HG03571 (cell line): ENCODE measurements at regions not wholly inside any gene's neighbourhood (a gene's known extent, or its start where the extent isn't known, plus 50 kb on each side); places are given as distances from the start of the nearest gene placed in this dataset.
"Not testable (repeated sequence)": the region's sequence is repeated elsewhere in the genome, so short reads cannot be mapped to it uniquely, and the experiment has no call there.

Source experiments
- ATAC-seq: cut with Tn5 transposase; IDR thresholded peaks from one replicate; pipeline ENCODE4 v1.9.1; 2021; ENCODE audit not compliant: unreplicated experiment

DNA sequence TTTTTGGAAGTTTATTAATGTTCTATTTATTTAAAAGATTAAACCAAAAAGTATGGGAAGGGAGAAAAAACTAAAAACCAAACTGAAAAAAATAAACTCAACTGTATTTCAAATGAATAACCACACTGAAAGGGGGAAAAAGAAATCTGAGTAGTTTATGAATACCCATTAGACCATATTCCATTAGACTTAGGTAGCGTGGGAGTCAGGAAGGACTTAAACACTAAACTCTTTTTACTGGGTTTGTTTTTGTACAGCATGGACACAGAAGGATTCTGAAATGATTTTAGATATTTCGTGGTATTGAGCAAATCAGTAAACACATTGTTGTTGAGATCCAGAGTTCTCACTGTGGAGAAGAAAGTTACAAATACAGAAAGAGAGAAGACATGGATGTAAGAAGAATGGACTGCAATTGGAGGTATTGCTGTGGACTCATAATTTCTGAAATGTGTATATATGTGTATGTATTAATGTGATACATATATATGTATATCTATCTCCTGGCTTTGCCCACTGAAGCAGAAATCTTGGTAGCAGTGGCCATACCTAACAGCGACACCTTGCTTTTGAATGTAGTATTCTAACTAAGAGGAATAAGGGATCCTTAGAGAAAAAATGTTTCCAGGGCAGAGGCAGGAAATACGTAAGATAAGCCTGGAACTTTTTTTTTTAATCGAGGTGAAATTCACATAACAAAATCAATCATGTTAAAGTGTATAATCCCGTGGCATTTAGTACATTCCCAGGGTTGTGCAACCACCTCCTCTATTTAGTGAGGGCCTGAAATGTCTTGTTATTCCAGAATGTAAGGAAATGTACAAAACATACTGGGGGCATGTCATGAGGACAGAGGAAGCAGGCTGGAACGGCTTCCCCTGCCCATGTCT is 228.8 kb downstream of the SMARCA2 start:
- no peak for ATAC-seq

- ATAC-seq: no peak
Measured at GRCh38 chr9:2247340-2247739, 232.2 kb downstream of the SMARCA2 start.

GRCh38 chr9:2248768-2249265 is 233.7 kb downstream of the SMARCA2 start:
- no peak for ATAC-seq

GRCh38 chr9:2253636-2254580 is 238.8 kb downstream of the SMARCA2 start:
- ATAC-seq: no peak

DNA sequence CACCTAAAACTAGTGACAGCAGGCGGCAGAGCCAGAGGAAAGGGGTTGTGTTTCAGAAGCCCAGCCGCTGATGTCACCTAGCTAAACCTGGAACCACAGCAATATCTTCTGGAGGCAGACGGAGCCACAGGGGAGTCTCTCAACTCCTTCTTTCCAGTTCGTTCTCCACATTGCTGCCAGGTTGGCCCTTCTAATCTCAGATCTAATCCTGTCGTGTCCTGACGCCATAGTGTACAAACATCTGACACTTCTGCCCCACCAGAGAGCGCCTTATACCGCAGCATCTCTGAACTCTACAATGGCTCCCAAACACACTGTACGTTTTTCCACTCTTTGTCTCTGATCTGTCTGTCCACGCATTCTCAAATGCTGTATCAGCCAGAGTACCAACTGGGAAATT is 240.0 kb downstream of the SMARCA2 start:
- ATAC-seq: no peak

DNA sequence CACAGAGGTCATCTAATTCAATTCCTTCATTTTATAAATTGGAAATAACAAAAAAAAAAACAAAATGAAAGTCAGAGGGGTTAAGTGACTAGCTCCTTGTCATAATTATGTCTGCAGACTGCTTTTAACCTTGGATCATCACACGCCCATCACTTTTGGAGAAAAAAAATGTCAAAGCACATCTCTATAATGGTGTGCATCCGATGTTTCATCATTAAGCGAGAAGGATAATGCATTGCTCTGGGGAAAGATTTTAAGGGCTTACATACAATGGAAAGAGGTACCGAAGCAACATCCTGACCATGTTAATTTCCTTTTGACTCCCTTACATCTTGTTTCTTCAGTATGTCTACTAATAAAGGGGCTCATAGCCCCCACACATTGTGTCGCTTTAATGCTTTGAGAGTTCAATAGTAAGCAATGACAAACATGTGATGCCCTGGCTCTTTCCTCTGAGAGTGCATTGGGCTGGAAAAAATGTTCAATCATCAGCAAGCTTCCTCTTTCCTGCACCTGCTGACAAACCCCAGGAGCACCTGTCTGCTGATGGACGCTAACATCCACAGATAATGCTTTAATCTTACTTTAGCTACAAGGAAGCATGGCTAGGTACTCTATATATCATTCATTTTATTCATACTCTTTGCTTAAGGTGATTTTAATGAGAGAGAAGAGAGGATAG is 242.2 kb downstream of the SMARCA2 start:
- no peak for ATAC-seq

DNA sequence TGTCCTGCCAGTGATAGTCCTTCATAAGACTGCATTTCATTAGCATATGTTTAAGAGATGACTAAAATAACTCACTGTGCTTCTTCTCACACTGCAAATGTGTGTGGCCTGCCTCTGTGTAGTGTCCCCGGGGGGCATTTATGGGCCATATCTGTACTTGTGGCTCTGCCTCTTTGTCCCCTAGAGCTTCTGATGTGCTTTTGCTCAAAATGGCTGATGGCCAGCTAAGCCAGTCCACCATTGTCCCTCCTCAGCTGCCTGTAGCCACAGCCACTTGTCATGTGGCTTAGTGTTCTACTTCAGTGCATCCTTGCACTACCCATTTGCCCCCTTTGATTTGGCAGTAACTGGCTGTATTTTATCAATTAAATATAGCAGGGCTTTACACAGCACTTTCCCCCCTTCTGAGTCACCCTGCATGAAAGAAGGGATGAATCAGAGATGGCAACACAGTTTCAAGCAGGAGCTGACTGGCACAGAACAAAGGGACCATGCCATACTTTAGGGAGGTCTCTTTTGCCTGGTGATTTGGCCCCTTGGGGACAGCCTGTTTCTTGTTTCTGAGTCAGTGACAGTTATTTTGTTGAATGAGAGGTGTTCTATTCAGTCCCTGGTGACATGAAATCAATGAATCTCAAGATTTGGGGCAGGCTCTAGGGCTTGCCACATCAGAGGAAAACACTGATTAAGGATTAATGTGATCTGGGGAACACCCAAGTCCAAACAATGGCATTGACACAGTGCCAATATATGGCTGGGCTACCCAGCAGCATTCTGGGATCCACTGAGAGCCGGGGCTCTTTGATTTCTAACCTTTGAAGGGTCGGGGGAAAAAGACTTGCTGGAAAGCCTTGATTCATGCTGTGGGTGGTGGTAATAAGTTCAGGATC is 245.5 kb downstream of the SMARCA2 start:
- no peak for ATAC-seq

DNA sequence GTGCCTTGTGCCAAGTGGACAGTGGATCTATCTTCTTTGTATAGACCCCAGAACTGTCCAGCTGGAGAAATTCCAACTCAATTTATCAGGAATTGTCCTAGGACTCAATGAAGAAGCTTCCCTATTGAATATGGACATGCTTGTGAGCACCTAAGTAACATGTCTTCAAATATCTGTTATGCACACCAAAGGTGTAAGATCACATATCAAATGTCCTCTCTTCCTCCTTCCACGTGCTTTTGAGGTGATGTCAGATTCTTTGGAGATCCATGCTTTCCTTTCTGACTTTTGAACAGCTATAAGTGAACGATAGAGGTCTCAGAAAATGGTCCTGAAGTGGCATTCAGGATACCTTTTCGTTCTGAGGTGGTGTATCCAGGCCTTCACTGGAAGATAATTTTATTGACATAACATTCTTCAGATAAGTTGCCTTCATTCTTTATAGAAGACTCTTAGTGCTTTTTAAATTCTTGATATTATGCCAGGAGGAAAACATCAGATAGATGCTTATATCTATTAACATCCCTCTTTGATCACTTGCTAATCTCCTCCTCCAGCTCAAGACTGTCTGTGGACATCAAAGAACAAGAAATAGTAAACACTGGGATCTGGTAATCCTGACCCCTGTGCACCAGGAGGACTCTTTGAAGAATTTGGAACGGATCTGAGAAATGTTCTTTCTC is 246.4 kb downstream of the SMARCA2 start:
- no peak for ATAC-seq

DNA sequence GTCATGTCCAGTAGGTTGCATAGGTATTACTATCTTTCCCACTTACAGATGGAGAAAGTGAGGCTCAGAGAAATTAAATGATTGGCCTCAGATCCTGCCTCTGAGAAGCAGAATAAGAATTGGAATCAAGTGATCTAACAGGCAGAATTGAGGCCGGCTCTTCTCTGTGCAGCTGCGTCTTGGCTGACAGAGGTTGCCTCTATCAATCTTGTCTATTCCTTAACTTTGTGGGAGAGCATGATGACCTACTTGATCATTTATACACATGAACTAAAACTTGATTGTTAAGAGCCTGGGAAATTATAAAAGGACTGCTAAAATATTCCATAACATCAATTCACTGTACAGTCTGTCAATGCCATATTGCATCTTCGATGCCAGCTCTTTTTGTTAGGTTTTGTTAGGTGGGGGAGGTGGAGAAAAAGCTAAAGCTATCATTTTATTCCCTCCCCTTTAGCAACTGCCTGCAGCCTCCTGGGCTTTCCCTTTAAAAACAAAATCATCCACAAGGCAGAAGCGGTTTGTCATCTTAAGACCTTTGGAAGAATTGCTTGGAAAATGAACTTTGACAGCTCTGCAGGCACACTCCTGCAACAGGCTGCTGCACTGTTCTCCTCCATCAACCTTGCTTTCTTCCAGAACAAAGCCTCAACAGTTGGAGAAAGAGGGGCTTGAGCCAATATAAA is 247.4 kb downstream of the SMARCA2 start:
- ATAC-seq: no peak

DNA sequence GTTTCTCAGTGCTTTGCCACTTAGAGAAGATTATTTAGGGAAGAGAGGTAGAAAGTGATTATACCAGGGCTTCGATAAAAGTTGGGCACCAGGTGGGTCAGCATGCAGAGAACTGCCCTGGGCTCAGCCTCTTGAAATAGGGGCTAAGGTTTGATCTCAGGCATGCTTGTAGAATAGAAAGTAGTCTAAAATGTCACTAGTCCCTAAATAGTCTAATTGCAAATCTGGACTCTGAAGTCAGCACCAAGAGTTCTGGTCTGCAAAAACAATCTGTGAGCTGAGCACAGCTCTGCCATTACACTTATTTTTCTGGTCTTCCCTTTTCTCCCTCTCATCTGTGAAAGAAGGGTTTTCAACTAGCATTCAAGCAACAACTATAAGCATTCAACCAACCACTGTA is 248.0 kb downstream of the SMARCA2 start:
- no peak for ATAC-seq

- ATAC-seq: no peak
Measured at GRCh38 chr9:2263665-2264064, 248.5 kb downstream of the SMARCA2 start.

DNA sequence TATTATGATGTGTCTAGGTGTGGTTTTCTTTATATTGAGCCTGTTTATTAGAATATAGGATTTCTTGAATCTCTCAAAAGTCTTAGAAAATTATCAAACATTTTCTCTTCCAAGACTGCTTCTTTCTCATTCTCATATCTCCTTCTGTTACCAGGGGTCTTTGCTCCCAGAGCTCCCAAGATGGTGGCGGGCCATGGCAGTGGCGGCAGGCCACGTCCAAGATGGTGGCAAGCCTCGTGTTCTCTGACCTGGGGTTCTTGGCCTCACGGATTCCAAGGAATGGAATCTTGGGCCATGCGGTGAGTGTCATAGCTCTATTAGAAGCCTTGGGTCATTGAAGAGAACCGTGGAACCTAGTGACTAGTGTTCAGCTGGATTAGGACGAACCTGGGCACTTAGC is 248.9 kb downstream of the SMARCA2 start:
- no peak for ATAC-seq

GRCh38 chr9:2267181-2267745 is 252.1 kb downstream of the SMARCA2 start:
- ATAC-seq: no peak

GRCh38 chr9:2269778-2270177 is 254.6 kb downstream of the SMARCA2 start:
- no peak for ATAC-seq

DNA sequence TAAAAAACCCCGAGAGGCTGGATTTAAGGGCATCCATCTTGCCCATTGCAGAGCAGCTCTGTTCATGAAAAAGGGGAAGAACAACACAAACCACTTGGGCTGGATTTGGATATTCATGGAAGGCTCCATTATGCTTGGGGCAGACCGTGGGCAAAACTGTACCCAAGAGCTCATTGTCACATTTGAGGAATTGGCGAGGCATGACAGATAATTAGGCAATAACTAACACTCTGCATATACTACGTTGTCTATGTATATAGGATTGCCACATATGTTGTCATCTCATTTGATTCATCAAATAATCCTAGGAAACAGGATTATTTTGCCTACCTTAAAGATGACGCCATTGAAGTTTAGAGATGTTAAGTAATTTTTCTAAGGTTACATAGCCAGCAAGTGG is 255.4 kb downstream of the SMARCA2 start:
- ATAC-seq: no peak

- ATAC-seq: peak; percentile 76
Measured at GRCh38 chr9:2271426-2271825, 256.3 kb downstream of the SMARCA2 start.

GRCh38 chr9:2274762-2275161 is 259.6 kb downstream of the SMARCA2 start:
- no peak for ATAC-seq

- no peak for ATAC-seq
Measured at GRCh38 chr9:2276296-2276695, 261.1 kb downstream of the SMARCA2 start.

DNA sequence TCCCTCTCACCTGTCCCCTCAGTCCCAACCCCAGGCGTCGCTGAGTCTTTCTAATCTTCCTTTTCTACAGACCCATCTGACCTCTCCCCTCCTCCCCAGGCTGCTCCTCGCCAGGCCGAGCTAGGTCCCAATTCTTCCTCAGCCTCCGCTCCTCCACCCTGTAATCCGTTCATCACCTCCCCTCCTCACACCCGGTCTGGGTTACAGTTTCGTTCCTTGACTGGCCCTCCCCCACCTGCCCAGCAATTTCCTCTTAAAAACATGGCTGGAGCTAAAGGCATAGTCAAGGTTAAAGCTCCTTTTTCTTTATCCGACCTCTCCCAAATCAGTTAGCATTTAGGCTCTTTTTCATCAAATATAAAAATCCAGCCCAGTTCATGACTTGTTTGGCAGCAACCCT is 262.0 kb downstream of the SMARCA2 start:
- ATAC-seq: not testable (repeated sequence)
